Endothelial cell of umbilical vein (primary cell): ENCODE measurements at regions not wholly inside any gene's neighbourhood (a gene's known extent, or its start where the extent isn't known, plus 50 kb on each side); places are given as distances from the start of the nearest gene placed in this dataset.

Experiments
- BruUV-seq: library from RNA; stranded (reverse); fragments of 400-500 nt; replicated peaks from 2 replicates; lab custom pipeline; 2021; lab: Mats Ljungman, UMichigan
- CTCF ChIA-PET: fragments of 300-600, 350-600 bp; sonication (Branson Sonifier 250); formaldehyde crosslinking; loops from one replicate; lab custom pipeline; 2021; ENCODE audit warnings: antibody characterized with exemption, inconsistent platforms; lab: Charles Lee
- POLR2A ChIA-PET: fragments of 300-600, 350-600 bp; sonication (Branson Sonifier 250); formaldehyde crosslinking; loops from one replicate; lab custom pipeline; 2021; ENCODE audit warnings: antibody characterized with exemption, inconsistent platforms; lab: Charles Lee
- DNase-seq: peaks from one replicate; pipeline ENCODE4 v3.0.0-alpha.2; 2011; ENCODE audit warnings: low read depth, low spot score
- FAIRE-seq: peaks from 2 replicates; lab custom pipeline; 2011; peaks lifted over from hg19 to GRCh38; lab: Jason Lieb, UNC
- H2AFZ ChIP-seq: 2 replicates; pipeline ENCODE4 v1.6.0; 2012; ENCODE audit warnings: low read depth, low read length, control low read depth, inconsistent platforms
- H3K27ac ChIP-seq: 2 replicates; pipeline ENCODE4 v1.5.1; 2011; ENCODE audit warnings: low read depth, mild to moderate bottlenecking, control low read depth, low read length, moderate library complexity; ENCODE audit not compliant: insufficient read depth
- H3K27me3 ChIP-seq, 2 experiments: 2 replicates each; pipeline versions ENCODE4 v1.6.0 to v1.6.1; 2011; ENCODE audit warnings: low read length in 2 of 2, mixed read lengths in 1 of 2; ENCODE audit not compliant: control insufficient read depth in 2 of 2, insufficient read depth in 2 of 2
- H3K36me3 ChIP-seq, 2 experiments: 2 replicates in 1 of 2; 3 replicates in 1 of 2; pipeline ENCODE4 v1.5.1; 2011; ENCODE audit warnings: low read length in 2 of 2, mild to moderate bottlenecking in 1 of 2, moderate library complexity in 1 of 2; ENCODE audit not compliant: control insufficient read depth in 2 of 2, insufficient read depth in 2 of 2; ENCODE audit errors: extremely low read depth in 1 of 2
- H3K4me1 ChIP-seq: 3 replicates; pipeline ENCODE4 v1.5.1; 2011; ENCODE audit warnings: mild to moderate bottlenecking, low read length; ENCODE audit not compliant: control insufficient read depth, insufficient read depth; ENCODE audit errors: extremely low read depth
- H3K4me2 ChIP-seq: 2 replicates; pipeline ENCODE4 v1.6.1; 2011; ENCODE audit warnings: low read length, control low read depth, mixed read lengths; ENCODE audit not compliant: insufficient read depth
- H3K4me3 ChIP-seq, 3 experiments: fragments of 200-600 bp in 1 of 3; sonication (generic), shearing (Covaris generic) in 1 of 3; replicated peaks in 1 of 3; 2 replicates each; pipeline ENCODE4 v1.5.1; 2011 to 2016; ENCODE audit warnings: control low read depth in 3 of 3, low read length in 3 of 3, mild to moderate bottlenecking in 2 of 3, inconsistent platforms in 1 of 3, low read depth in 1 of 3, moderate library complexity in 1 of 3; ENCODE audit not compliant: insufficient read depth in 1 of 3
- H3K79me2 ChIP-seq: 2 replicates; pipeline ENCODE4 v1.6.0; 2012; ENCODE audit warnings: low read length, inconsistent platforms; ENCODE audit not compliant: control insufficient read depth, insufficient read depth
- H3K9ac ChIP-seq: replicated peaks from 2 replicates; pipeline ENCODE3; 2011; ENCODE audit warnings: low read length, control low read depth; ENCODE audit not compliant: insufficient read depth; ENCODE audit errors: extremely low read depth
- H3K9me1 ChIP-seq: replicated peaks from 3 replicates; pipeline ENCODE4 v1.6.0; 2011; ENCODE audit warnings: mild to moderate bottlenecking, low read length; ENCODE audit not compliant: control insufficient read depth, insufficient read depth; ENCODE audit errors: extremely low read depth
- H3K9me3 ChIP-seq: replicated peaks from 2 replicates; pipeline ENCODE4 v1.5.1; 2012; ENCODE audit warnings: low read length, inconsistent platforms; ENCODE audit not compliant: control insufficient read depth, insufficient read depth
- H4K20me1 ChIP-seq: replicated peaks from 2 replicates; pipeline ENCODE3; 2011; ENCODE audit warnings: mild to moderate bottlenecking, low read length; ENCODE audit not compliant: control insufficient read depth, insufficient read depth; ENCODE audit errors: extremely low read depth
- EZH2 ChIP-seq: IDR thresholded peaks from 2 replicates; pipeline ENCODE4 v1.6.1; 2012; ENCODE audit warnings: borderline replicate concordance, low read depth, mild to moderate bottlenecking, moderate library complexity, low read length, inconsistent platforms; ENCODE audit not compliant: severe bottlenecking
- FOS ChIP-seq: IDR thresholded peaks from 2 replicates; pipeline ENCODE4 v1.6.1; 2011; ENCODE audit warnings: mild to moderate bottlenecking, low read length, moderate library complexity, borderline replicate concordance; ENCODE audit not compliant: insufficient read depth
- GATA2 ChIP-seq: IDR thresholded peaks from 2 replicates; pipeline ENCODE4 v1.7.0; 2011; ENCODE audit warnings: low read depth, mild to moderate bottlenecking, moderate library complexity, mixed read lengths, low read length; ENCODE audit not compliant: insufficient read length, insufficient read depth
- JUN ChIP-seq: IDR thresholded peaks from 2 replicates; pipeline ENCODE4 v1.6.1; 2011; ENCODE audit warnings: borderline replicate concordance, low read depth; ENCODE audit not compliant: insufficient read length, insufficient read depth
- MAX ChIP-seq: IDR thresholded peaks from 2 replicates; pipeline ENCODE4 v1.6.1; 2011; ENCODE audit not compliant: insufficient read depth, insufficient read length
- MYC ChIP-seq: IDR thresholded peaks from one replicate; pipeline ENCODE4 v1.6.1; 2011; ENCODE audit warnings: mild to moderate bottlenecking, low read depth, low read length
- POLR2A ChIP-seq: IDR thresholded peaks from 2 replicates; pipeline ENCODE4 v1.6.1; 2012; ENCODE audit warnings: low read depth, mild to moderate bottlenecking, control low read depth, low read length
- POLR2AphosphoS5 ChIP-seq: IDR thresholded peaks from 2 replicates; pipeline ENCODE4 v1.6.1; 2012; ENCODE audit warnings: low read depth, mild to moderate bottlenecking, control low read depth, low read length, moderate library complexity; ENCODE audit not compliant: insufficient read depth
- dilution Hi-C: fragments of 300-500 bp; cut with MboI; formaldehyde crosslinking; loops from one replicate; pipeline ENCODE4 v1.15.0; 2019; ENCODE audit warnings: low sequenced_read_pairs; ENCODE audit not compliant: extremely low pct_ligation_motif_present
- intact Hi-C: fragments of 100-400 bp; cut with micrococcal nuclease; formaldehyde crosslinking; loops from one replicate; pipeline ENCODE4 v1.10.0; 2022
- TF ChIP-seq, protein P1 (sequence below), 2 donors: IDR thresholded peaks; 1 replicate in 1 of 2; 2 replicates in 1 of 2; pipeline ENCODE4 v1.5.1; 2011; ENCODE audit warnings: low read length in 2 of 2, mild to moderate bottlenecking in 2 of 2, moderate library complexity in 2 of 2, control low read depth in 1 of 2, inconsistent platforms in 1 of 2, low read depth in 1 of 2; ENCODE audit not compliant: insufficient read depth in 1 of 2; ENCODE audit errors: extremely low read depth in 1 of 2

- Histone ChIP-seq H3K9ac (no peak overlapping the region), H3K9me1 (no peaks in the 10 kb centered on the region), H3K9me3 (no peaks in the 10 kb centered on the region), H3K4me2 (no peak overlapping the region), H4K20me1 (no peaks in the 10 kb centered on the region), H3K36me3 (no peaks in the 10 kb centered on the region), H3K4me3 (no peak overlapping the region), H3K4me1 (no peaks in the 10 kb centered on the region), H3K27ac (no peak overlapping the region), H3K79me2 (no peaks in the 10 kb centered on the region), H2AFZ (no peak overlapping the region), H3K27me3 (no peaks in the 10 kb centered on the region)
- TF ChIP-seq JUN (no peak), POLR2AphosphoS5 (no peak), FOS (no peak), POLR2A (no peak), MYC (no peak), EZH2 (no peak), MAX (no peak), GATA2 (no peak)
- TF ChIP-seq, protein P1, sequence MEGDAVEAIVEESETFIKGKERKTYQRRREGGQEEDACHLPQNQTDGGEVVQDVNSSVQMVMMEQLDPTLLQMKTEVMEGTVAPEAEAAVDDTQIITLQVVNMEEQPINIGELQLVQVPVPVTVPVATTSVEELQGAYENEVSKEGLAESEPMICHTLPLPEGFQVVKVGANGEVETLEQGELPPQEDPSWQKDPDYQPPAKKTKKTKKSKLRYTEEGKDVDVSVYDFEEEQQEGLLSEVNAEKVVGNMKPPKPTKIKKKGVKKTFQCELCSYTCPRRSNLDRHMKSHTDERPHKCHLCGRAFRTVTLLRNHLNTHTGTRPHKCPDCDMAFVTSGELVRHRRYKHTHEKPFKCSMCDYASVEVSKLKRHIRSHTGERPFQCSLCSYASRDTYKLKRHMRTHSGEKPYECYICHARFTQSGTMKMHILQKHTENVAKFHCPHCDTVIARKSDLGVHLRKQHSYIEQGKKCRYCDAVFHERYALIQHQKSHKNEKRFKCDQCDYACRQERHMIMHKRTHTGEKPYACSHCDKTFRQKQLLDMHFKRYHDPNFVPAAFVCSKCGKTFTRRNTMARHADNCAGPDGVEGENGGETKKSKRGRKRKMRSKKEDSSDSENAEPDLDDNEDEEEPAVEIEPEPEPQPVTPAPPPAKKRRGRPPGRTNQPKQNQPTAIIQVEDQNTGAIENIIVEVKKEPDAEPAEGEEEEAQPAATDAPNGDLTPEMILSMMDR (IDR thresholded peaks at IDR 0.05; ENCODE audit: extremely low read depth in 1 of 2, insufficient read depth in 1 of 2, low read depth in 1 of 2, low read length in 2 of 2), result no peak
- dilution Hi-C loops, result no loop called here
- CTCF ChIA-PET, result no interaction called here
- POLR2A ChIA-PET, result no interaction called here
- FAIRE-seq, result no peak
- BruUV-seq, result no TSS peak
- no peak for DNase-seq
- intact Hi-C loops, result no loop called here
These were observed 356.2 kb downstream of the CHSY3 start for GRCh38 chr5:130260481-130260880.
